WTC11 (cell line): ENCODE measurements at regions not wholly inside any gene's neighbourhood (a gene's known extent, or its start where the extent isn't known, plus 50 kb on each side); places are given as distances from the start of the nearest gene placed in this dataset.

Source experiments
- ATAC-seq: fragments of 200-7000 bp; cut with Tn5 transposase; 2 replicates; pipeline ENCODE4 v1.10.0; 2021; ENCODE audit warnings: mild to moderate bottlenecking, moderate library complexity
- CTCF ChIA-PET: fragments of 300-600 bp; sonication (Branson Sonifier 250); formaldehyde crosslinking; loops from one replicate; lab custom pipeline; 2021; ENCODE audit warnings: antibody characterized with exemption; lab: Charles Lee
- POLR2A ChIA-PET: fragments of 350-600 bp; sonication (Branson Sonifier 250); formaldehyde crosslinking; loops from one replicate; lab custom pipeline; 2021; ENCODE audit warnings: antibody characterized with exemption; lab: Charles Lee
- DNase-seq: peaks from one replicate; pipeline ENCODE4 v3.0.0; 2021; ENCODE audit warnings: low spot score
- H3K27ac Mint-ChIP-seq: 2 replicates; pipeline ENCODE4 v1.8.0; 2021; ENCODE audit warnings: mixed read lengths
- H3K27me3 Mint-ChIP-seq: 2 replicates; pipeline ENCODE4 v1.8.0; 2021; ENCODE audit warnings: low read depth, mild to moderate bottlenecking, moderate library complexity, mixed read lengths
- H3K36me3 Mint-ChIP-seq: 2 replicates; pipeline ENCODE4 v1.8.0; 2021; ENCODE audit warnings: mixed read lengths
- H3K4me1 Mint-ChIP-seq: 2 replicates; pipeline ENCODE4 v1.8.0; 2022; ENCODE audit warnings: mixed read lengths
- H3K4me3 Mint-ChIP-seq: 2 replicates; pipeline ENCODE4 v1.8.0; 2021; ENCODE audit warnings: mild to moderate bottlenecking, moderate library complexity, mixed read lengths
- H3K9me3 Mint-ChIP-seq: 2 replicates; pipeline ENCODE4 v1.8.0; 2021; ENCODE audit warnings: mixed read lengths
- ESRRA ChIP-seq: sonication (generic); formaldehyde crosslinking; IDR thresholded peaks from 2 replicates; pipeline ENCODE4 v1.8.1; 2022; ENCODE audit warnings: mild to moderate bottlenecking, missing genetic modification reagents, borderline replicate concordance
- FOXJ3 ChIP-seq: sonication (generic); formaldehyde crosslinking; IDR thresholded peaks from 2 replicates; pipeline ENCODE4 v1.9.0; 2021; ENCODE audit warnings: missing genetic modification reagents, mild to moderate bottlenecking, borderline replicate concordance
- GABPB1 ChIP-seq: sonication (generic); formaldehyde crosslinking; IDR thresholded peaks from 2 replicates; pipeline ENCODE4 v1.8.1; 2023; ENCODE audit warnings: mild to moderate bottlenecking, missing genetic modification reagents
- IRF2 ChIP-seq: sonication (generic); formaldehyde crosslinking; IDR thresholded peaks from 2 replicates; pipeline ENCODE4 v1.8.0; 2022; ENCODE audit warnings: low read depth, missing genetic modification reagents, borderline replicate concordance
- JAZF1 ChIP-seq: fragments of 250-450 bp; sonication (Bioruptor Pico); IDR thresholded peaks from 2 replicates; pipeline ENCODE4 v1.9.0; 2021; ENCODE audit warnings: moderate library complexity, mild to moderate bottlenecking, inconsistent platforms
- PRRX2 ChIP-seq: fragments of 250-450 bp; sonication (Bioruptor Pico); IDR thresholded peaks from 2 replicates; pipeline ENCODE4 v1.8.0; 2021; ENCODE audit warnings: mild to moderate bottlenecking
- RORB ChIP-seq: fragments of 250-450 bp; sonication (Bioruptor Pico); IDR thresholded peaks from 2 replicates; pipeline ENCODE4 v1.9.0; 2021; ENCODE audit warnings: mild to moderate bottlenecking
- SMAD3 ChIP-seq: sonication (generic); formaldehyde crosslinking; IDR thresholded peaks from 2 replicates; pipeline ENCODE4 v1.8.0; 2022; ENCODE audit warnings: missing genetic modification reagents, mild to moderate bottlenecking, borderline replicate concordance
- SOX15 ChIP-seq: fragments of 250-450 bp; sonication (Bioruptor Pico); IDR thresholded peaks from 2 replicates; pipeline ENCODE4 v1.9.0; 2021; ENCODE audit warnings: mild to moderate bottlenecking
- SP1 ChIP-seq: sonication (generic); formaldehyde crosslinking; conservative IDR thresholded peaks from 2 replicates; pipeline ENCODE4 v1.8.1; 2022; ENCODE audit warnings: missing genetic modification reagents
- TCF7 ChIP-seq: sonication (generic); formaldehyde crosslinking; IDR thresholded peaks from 2 replicates; pipeline ENCODE4 v1.8.0; 2022; ENCODE audit warnings: mild to moderate bottlenecking, low read depth, missing genetic modification reagents, moderate library complexity
- TEAD4 ChIP-seq: sonication (generic); formaldehyde crosslinking; IDR thresholded peaks from 2 replicates; pipeline ENCODE4 v1.8.0; 2022; ENCODE audit warnings: mild to moderate bottlenecking, missing genetic modification reagents
- ZBTB21 ChIP-seq: sonication (generic); formaldehyde crosslinking; IDR thresholded peaks from 2 replicates; pipeline ENCODE4 v1.8.1; 2023; ENCODE audit warnings: mild to moderate bottlenecking, missing genetic modification reagents, borderline replicate concordance
- ZNF138 ChIP-seq: sonication (generic); formaldehyde crosslinking; conservative IDR thresholded peaks from 2 replicates; pipeline ENCODE4 v1.8.1; 2022; ENCODE audit warnings: mild to moderate bottlenecking, moderate library complexity, missing genetic modification reagents
- ZNF263 ChIP-seq: sonication (generic); formaldehyde crosslinking; IDR thresholded peaks from 2 replicates; pipeline ENCODE4 v1.8.1; 2022; ENCODE audit warnings: low read depth, mild to moderate bottlenecking, moderate library complexity, missing genetic modification reagents
- TF ChIP-seq, protein P1 (sequence below): sonication (generic); formaldehyde crosslinking; IDR thresholded peaks from 2 replicates; pipeline ENCODE4 v1.8.0; 2023; ENCODE audit warnings: mild to moderate bottlenecking, missing genetic modification reagents
- TF ChIP-seq, protein P2 (sequence below): sonication (generic); formaldehyde crosslinking; IDR thresholded peaks from 2 replicates; pipeline ENCODE4 v1.8.0; 2022; ENCODE audit warnings: mild to moderate bottlenecking, missing genetic modification reagents
- TF ChIP-seq, protein P3 (sequence below): sonication (generic); formaldehyde crosslinking; IDR thresholded peaks from 2 replicates; pipeline ENCODE4 v1.8.1; 2023; ENCODE audit warnings: mild to moderate bottlenecking, missing genetic modification reagents, borderline replicate concordance
- TF ChIP-seq, protein P4 (sequence below): sonication (generic); formaldehyde crosslinking; IDR thresholded peaks from 2 replicates; pipeline ENCODE4 v1.8.1; 2022; ENCODE audit warnings: low read depth, missing genetic modification reagents, borderline replicate concordance
- TF ChIP-seq, protein P5 (sequence below): sonication (generic); formaldehyde crosslinking; IDR thresholded peaks from 2 replicates; pipeline ENCODE4 v1.8.1; 2022; ENCODE audit warnings: mild to moderate bottlenecking, moderate library complexity, missing genetic modification reagents
- TF ChIP-seq, protein P6 (sequence below): fragments of 250-450 bp; sonication (Bioruptor Pico); IDR thresholded peaks from 2 replicates; pipeline ENCODE4 v1.9.0; 2021; ENCODE audit warnings: mild to moderate bottlenecking
- TF ChIP-seq, protein P7 (sequence below): sonication (generic); formaldehyde crosslinking; IDR thresholded peaks from 2 replicates; pipeline ENCODE4 v1.8.0; 2023; ENCODE audit warnings: missing genetic modification reagents
- TF ChIP-seq, protein P8 (sequence below): sonication (generic); formaldehyde crosslinking; IDR thresholded peaks from 2 replicates; pipeline ENCODE4 v1.8.0; 2022; ENCODE audit warnings: mild to moderate bottlenecking, missing genetic modification reagents

DNA sequence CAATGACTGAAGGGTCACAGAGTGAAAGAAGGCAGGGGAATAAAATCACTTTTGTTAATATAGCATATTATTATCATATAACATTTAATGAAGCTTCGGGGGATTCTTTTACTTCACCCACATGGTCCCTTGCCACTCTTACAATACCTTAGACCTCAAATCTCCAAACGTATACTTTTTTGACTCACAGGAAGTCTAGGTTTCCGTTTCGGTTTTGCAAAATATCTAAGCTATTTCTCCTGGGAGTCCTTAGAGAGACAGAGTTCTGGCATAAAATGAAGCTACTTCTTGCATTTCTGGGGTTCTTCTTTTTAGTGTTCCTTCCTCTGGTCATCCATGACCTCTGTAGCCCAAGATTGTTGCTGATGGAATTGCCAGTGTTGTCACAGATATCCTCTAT lies 590.5 kb upstream of the ATP2B1 start (continued):
- TF ChIP-seq, protein P1, sequence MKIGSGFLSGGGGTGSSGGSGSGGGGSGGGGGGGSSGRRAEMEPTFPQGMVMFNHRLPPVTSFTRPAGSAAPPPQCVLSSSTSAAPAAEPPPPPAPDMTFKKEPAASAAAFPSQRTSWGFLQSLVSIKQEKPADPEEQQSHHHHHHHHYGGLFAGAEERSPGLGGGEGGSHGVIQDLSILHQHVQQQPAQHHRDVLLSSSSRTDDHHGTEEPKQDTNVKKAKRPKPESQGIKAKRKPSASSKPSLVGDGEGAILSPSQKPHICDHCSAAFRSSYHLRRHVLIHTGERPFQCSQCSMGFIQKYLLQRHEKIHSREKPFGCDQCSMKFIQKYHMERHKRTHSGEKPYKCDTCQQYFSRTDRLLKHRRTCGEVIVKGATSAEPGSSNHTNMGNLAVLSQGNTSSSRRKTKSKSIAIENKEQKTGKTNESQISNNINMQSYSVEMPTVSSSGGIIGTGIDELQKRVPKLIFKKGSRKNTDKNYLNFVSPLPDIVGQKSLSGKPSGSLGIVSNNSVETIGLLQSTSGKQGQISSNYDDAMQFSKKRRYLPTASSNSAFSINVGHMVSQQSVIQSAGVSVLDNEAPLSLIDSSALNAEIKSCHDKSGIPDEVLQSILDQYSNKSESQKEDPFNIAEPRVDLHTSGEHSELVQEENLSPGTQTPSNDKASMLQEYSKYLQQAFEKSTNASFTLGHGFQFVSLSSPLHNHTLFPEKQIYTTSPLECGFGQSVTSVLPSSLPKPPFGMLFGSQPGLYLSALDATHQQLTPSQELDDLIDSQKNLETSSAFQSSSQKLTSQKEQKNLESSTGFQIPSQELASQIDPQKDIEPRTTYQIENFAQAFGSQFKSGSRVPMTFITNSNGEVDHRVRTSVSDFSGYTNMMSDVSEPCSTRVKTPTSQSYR, result no peak
- TF ChIP-seq ESRRA (CRISPR knock-in tag), result no peak
- TF ChIP-seq RORB (CRISPR knock-in tag), result no peak
- TF ChIP-seq, all 79 proteins: peak for 0

DNA sequence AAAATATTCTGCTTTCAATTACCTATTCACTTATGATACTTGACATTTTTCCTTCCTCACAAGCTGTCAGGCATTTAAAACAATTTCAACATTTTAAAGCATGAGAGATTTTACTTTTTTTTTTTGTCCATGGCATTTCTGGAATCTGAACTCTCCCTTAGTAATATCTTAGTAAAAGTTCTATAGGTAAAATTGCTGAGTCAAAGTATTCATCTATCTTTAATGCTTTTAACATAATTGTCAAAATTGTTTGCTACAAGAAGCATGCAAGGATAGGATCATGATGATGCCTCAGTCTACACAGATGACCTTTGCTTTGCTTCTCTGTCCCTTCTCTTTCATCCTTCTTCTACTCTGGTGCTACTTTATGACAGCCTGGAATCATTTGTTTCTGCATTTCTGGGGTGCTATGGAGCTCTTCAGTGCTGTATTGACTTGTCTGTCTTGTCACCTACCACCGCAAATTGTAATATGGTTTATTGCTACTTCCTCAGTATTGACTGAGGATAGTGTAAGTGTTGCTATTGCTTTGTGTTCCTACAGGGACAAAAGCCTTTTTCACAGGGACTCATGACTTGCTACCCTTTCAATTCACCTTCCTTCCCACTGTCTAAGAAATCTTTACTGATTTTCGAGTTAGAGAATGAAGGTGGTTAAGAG lies 589.8 kb upstream of the ATP2B1 start:
- no peak overlapping the region for H3K4me3 Mint-ChIP-seq
- no peaks in the 10 kb centered on the region for H3K4me1 Mint-ChIP-seq
- no peak for ATAC-seq

More for the DNA sequence above, 589.8 kb upstream of the ATP2B1 start:
- no peak for DNase-seq
- Mint-ChIP-seq H3K27ac (no peak overlapping the region), H3K36me3 (no peaks in the 10 kb centered on the region), H3K27me3 (no peaks in the 10 kb centered on the region), H3K9me3 (no peaks in the 10 kb centered on the region)
- TF ChIP-seq SP1 (CRISPR knock-in tag), result no peak
- TF ChIP-seq, protein P2, sequence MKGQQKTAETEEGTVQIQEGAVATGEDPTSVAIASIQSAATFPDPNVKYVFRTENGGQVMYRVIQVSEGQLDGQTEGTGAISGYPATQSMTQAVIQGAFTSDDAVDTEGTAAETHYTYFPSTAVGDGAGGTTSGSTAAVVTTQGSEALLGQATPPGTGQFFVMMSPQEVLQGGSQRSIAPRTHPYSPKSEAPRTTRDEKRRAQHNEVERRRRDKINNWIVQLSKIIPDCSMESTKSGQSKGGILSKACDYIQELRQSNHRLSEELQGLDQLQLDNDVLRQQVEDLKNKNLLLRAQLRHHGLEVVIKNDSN, result no peak
- no peak for TF ChIP-seq FOXJ3 (CRISPR knock-in tag)
- TF ChIP-seq, protein P3, sequence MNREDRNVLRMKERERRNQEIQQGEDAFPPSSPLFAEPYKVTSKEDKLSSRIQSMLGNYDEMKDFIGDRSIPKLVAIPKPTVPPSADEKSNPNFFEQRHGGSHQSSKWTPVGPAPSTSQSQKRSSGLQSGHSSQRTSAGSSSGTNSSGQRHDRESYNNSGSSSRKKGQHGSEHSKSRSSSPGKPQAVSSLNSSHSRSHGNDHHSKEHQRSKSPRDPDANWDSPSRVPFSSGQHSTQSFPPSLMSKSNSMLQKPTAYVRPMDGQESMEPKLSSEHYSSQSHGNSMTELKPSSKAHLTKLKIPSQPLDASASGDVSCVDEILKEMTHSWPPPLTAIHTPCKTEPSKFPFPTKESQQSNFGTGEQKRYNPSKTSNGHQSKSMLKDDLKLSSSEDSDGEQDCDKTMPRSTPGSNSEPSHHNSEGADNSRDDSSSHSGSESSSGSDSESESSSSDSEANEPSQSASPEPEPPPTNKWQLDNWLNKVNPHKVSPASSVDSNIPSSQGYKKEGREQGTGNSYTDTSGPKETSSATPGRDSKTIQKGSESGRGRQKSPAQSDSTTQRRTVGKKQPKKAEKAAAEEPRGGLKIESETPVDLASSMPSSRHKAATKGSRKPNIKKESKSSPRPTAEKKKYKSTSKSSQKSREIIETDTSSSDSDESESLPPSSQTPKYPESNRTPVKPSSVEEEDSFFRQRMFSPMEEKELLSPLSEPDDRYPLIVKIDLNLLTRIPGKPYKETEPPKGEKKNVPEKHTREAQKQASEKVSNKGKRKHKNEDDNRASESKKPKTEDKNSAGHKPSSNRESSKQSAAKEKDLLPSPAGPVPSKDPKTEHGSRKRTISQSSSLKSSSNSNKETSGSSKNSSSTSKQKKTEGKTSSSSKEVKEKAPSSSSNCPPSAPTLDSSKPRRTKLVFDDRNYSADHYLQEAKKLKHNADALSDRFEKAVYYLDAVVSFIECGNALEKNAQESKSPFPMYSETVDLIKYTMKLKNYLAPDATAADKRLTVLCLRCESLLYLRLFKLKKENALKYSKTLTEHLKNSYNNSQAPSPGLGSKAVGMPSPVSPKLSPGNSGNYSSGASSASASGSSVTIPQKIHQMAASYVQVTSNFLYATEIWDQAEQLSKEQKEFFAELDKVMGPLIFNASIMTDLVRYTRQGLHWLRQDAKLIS, result no peak
- no peak for TF ChIP-seq SOX15
- no peak for TF ChIP-seq GABPB1 (CRISPR knock-in tag)
- no peak for TF ChIP-seq ZNF138 (CRISPR knock-in tag)
- TF ChIP-seq IRF2 (CRISPR knock-in tag), result no peak
- TF ChIP-seq TEAD4, result no peak
- TF ChIP-seq, protein P4, sequence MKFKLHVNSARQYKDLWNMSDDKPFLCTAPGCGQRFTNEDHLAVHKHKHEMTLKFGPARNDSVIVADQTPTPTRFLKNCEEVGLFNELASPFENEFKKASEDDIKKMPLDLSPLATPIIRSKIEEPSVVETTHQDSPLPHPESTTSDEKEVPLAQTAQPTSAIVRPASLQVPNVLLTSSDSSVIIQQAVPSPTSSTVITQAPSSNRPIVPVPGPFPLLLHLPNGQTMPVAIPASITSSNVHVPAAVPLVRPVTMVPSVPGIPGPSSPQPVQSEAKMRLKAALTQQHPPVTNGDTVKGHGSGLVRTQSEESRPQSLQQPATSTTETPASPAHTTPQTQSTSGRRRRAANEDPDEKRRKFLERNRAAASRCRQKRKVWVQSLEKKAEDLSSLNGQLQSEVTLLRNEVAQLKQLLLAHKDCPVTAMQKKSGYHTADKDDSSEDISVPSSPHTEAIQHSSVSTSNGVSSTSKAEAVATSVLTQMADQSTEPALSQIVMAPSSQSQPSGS (CRISPR knock-in tag), result no peak
- no peak for TF ChIP-seq TCF7
- TF ChIP-seq, protein P5, sequence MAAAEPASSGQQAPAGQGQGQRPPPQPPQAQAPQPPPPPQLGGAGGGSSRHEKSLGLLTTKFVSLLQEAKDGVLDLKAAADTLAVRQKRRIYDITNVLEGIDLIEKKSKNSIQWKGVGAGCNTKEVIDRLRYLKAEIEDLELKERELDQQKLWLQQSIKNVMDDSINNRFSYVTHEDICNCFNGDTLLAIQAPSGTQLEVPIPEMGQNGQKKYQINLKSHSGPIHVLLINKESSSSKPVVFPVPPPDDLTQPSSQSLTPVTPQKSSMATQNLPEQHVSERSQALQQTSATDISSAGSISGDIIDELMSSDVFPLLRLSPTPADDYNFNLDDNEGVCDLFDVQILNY, result no peak
- no peak for TF ChIP-seq ZNF263 (CRISPR knock-in tag)
- TF ChIP-seq, protein P6, sequence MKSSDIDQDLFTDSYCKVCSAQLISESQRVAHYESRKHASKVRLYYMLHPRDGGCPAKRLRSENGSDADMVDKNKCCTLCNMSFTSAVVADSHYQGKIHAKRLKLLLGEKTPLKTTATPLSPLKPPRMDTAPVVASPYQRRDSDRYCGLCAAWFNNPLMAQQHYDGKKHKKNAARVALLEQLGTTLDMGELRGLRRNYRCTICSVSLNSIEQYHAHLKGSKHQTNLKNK (CRISPR knock-in tag), result no peak
- TF ChIP-seq ZBTB21 (CRISPR knock-in tag), result no peak
- TF ChIP-seq, protein P7, sequence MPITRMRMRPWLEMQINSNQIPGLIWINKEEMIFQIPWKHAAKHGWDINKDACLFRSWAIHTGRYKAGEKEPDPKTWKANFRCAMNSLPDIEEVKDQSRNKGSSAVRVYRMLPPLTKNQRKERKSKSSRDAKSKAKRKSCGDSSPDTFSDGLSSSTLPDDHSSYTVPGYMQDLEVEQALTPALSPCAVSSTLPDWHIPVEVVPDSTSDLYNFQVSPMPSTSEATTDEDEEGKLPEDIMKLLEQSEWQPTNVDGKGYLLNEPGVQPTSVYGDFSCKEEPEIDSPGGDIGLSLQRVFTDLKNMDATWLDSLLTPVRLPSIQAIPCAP (CRISPR knock-in tag), result no peak
- TF ChIP-seq, protein P8, sequence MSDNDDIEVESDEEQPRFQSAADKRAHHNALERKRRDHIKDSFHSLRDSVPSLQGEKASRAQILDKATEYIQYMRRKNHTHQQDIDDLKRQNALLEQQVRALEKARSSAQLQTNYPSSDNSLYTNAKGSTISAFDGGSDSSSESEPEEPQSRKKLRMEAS, result no peak
- TF ChIP-seq JAZF1 (CRISPR knock-in tag), result no peak
- no peak for TF ChIP-seq SMAD3 (CRISPR knock-in tag)
- TF ChIP-seq PRRX2 (CRISPR knock-in tag), result no peak
- CTCF ChIA-PET, result no interaction called here
- POLR2A ChIA-PET, result no interaction called here
